Trophoblast cell (in vitro differentiated cells and primary cell): ENCODE measurements at regions not wholly inside any gene's neighbourhood (a gene's known extent, or its start where the extent isn't known, plus 50 kb on each side); places are given as distances from the start of the nearest gene placed in this dataset.
A peak's percentile ranks its signal among the peaks of the same experiment; 100 is the strongest.

Experiments used
- DNase-seq, 2 donors: peaks; one replicate each; pipeline ENCODE4 v3.0.0-alpha.2; 2016
- H2AFZ ChIP-seq: 2 replicates; pipeline ENCODE4 v1.6.1; 2013; ENCODE audit warnings: low read length, moderate library complexity, mild to moderate bottlenecking; ENCODE audit not compliant: insufficient read depth, poor library complexity
- H2AK5ac ChIP-seq: 2 replicates; pipeline ENCODE4 v1.6.1; 2013; ENCODE audit warnings: mild to moderate bottlenecking, low read length
- H2BK120ac ChIP-seq: 2 replicates; pipeline ENCODE4 v1.6.1; 2013; ENCODE audit warnings: low read length, mild to moderate bottlenecking, moderate library complexity; ENCODE audit not compliant: insufficient read depth, poor library complexity
- H2BK12ac ChIP-seq: 2 replicates; pipeline ENCODE4 v1.6.1; 2013; ENCODE audit warnings: mild to moderate bottlenecking, low read length, moderate library complexity
- H2BK5ac ChIP-seq: 2 replicates; pipeline ENCODE4 v1.6.1; 2013; ENCODE audit warnings: low read length, low read depth, moderate library complexity, mild to moderate bottlenecking; ENCODE audit not compliant: poor library complexity
- H3K14ac ChIP-seq: 2 replicates; pipeline ENCODE4 v1.6.1; 2013; ENCODE audit warnings: mild to moderate bottlenecking, low read length
- H3K18ac ChIP-seq: 2 replicates; pipeline ENCODE4 v1.6.1; 2013; ENCODE audit warnings: mild to moderate bottlenecking, low read length
- H3K23ac ChIP-seq: 2 replicates; pipeline ENCODE4 v1.6.1; 2013; ENCODE audit warnings: low read length
- H3K27ac ChIP-seq: 2 replicates; pipeline ENCODE4 v1.5.1; 2013; ENCODE audit warnings: low read depth, mild to moderate bottlenecking, inconsistent platforms, low read length, moderate library complexity
- H3K27me3 ChIP-seq: 2 replicates; pipeline ENCODE4 v1.6.1; 2013; ENCODE audit warnings: inconsistent platforms, mild to moderate bottlenecking, low read length, moderate library complexity; ENCODE audit not compliant: insufficient read depth
- H3K36me3 ChIP-seq, 2 experiments: 1 replicate in 1 of 2; 2 replicates in 1 of 2; pipeline ENCODE4 v1.6.1; 2013; ENCODE audit warnings: low read length in 2 of 2, mild to moderate bottlenecking in 2 of 2, moderate library complexity in 1 of 2; ENCODE audit not compliant: insufficient read depth in 2 of 2, control insufficient read depth in 1 of 2
- H3K4ac ChIP-seq: 2 replicates; pipeline ENCODE4 v1.6.1; 2013; ENCODE audit warnings: low read depth, mild to moderate bottlenecking, low read length, moderate library complexity
- H3K4me1 ChIP-seq, 2 experiments: 1 replicate in 1 of 2; 2 replicates in 1 of 2; pipeline ENCODE4 v1.6.1; 2013; ENCODE audit warnings: low read length in 2 of 2, mild to moderate bottlenecking in 2 of 2, moderate library complexity in 1 of 2; ENCODE audit not compliant: insufficient read depth in 2 of 2, control insufficient read depth in 1 of 2
- H3K4me2 ChIP-seq: 2 replicates; pipeline ENCODE4 v1.6.1; 2013; ENCODE audit warnings: inconsistent platforms, mild to moderate bottlenecking, low read length, moderate library complexity
- H3K4me3 ChIP-seq: 2 replicates; pipeline ENCODE4 v1.5.1; 2013; ENCODE audit warnings: mild to moderate bottlenecking, low read depth, low read length, inconsistent platforms
- H3K79me1 ChIP-seq: one replicate; pipeline ENCODE4 v1.6.1; 2013; ENCODE audit warnings: low read length
- H3K79me2 ChIP-seq: 2 replicates; pipeline ENCODE4 v1.6.1; 2013; ENCODE audit warnings: low read length, mild to moderate bottlenecking; ENCODE audit not compliant: control insufficient read depth, insufficient read depth, poor library complexity
- H3K9ac ChIP-seq: 2 replicates; pipeline ENCODE4 v1.6.1; 2013; ENCODE audit warnings: mild to moderate bottlenecking, low read length
- H3K9me3 ChIP-seq: 2 replicates; pipeline ENCODE4 v1.6.1; 2013; ENCODE audit warnings: low read depth, mild to moderate bottlenecking, control low read depth, inconsistent platforms, low read length; ENCODE audit not compliant: insufficient read depth
- H4K12ac ChIP-seq: 2 replicates; pipeline ENCODE4 v1.6.1; 2013; ENCODE audit warnings: low read depth, mild to moderate bottlenecking, low read length, moderate library complexity
- H4K8ac ChIP-seq: 2 replicates; pipeline ENCODE4 v1.6.1; 2013; ENCODE audit warnings: low read depth, mild to moderate bottlenecking, low read length, moderate library complexity
- H4K91ac ChIP-seq: one replicate; pipeline ENCODE4 v1.6.1; 2013; ENCODE audit warnings: low read depth, mild to moderate bottlenecking, low read length, moderate library complexity
- WGBS: extraction: QIAGEN DNeasy Blood & Tissue Kit; methylation state at CpG from one replicate; pipeline ENCODE4 v1.1.7; 2013; ENCODE audit warnings: missing lambda C conversion rate; ENCODE audit not compliant: insufficient read length, insufficient coverage; ENCODE audit errors: extremely low coverage; 5-methylcytosine and 5-hydroxymethylcytosine counted together

- Histone ChIP-seq H3K18ac (no peak overlapping the region), H2BK120ac (no peak overlapping the region), H3K27ac (no peak overlapping the region), H3K4ac (no peak overlapping the region), H3K27me3 (no peaks in the 10 kb centered on the region), H3K9me3 (peaks cover 4% of the 10 kb centered on the region), H4K8ac (no peak overlapping the region), H2AFZ (no peak overlapping the region), H4K12ac (no peak overlapping the region), H3K4me1 (no peaks in the 10 kb centered on the region), H3K14ac (no peak overlapping the region), H4K91ac (no peak overlapping the region), H2AK5ac (no peak overlapping the region), H2BK5ac (no peak overlapping the region), H3K36me3 (no peaks in the 10 kb centered on the region), H2BK12ac (no peak overlapping the region), H3K79me2 (no peaks in the 10 kb centered on the region), H3K4me3 (no peak overlapping the region), H3K4me2 (no peak overlapping the region), H3K23ac (no peak overlapping the region), H3K79me1 (no peaks in the 10 kb centered on the region), H3K9ac (no peak overlapping the region)
- DNase-seq: no peak
- WGBS: no CpG with 5 or more reads among the region's 4 CpGs
Measured at GRCh38 chr9:106600955-106601560, 261.9 kb upstream of the ZNF462 start.

DNA sequence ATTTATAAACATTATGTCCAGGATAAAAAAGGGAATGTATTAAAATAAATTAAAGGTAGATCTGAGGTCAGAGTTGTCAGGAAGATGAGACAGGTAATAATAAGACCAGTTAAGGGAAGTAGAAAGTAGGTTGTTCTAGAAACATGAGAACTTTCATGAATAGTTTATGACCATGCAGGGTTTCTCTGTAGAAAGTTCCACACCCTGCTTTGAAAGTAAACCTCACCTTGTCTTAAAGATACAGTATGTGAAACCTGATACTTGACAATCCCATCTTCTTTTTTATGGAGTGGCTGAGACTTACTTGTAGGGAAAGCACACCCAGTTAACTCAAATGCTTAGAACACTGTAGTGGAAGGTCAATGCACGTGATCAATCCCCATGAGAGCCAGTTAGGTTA, 260.6 kb upstream of the ZNF462 start:
- Histone ChIP-seq H3K4me3 (no peak overlapping the region), H4K8ac (no peak overlapping the region), H3K4me2 (no peak overlapping the region), H2BK5ac (no peak overlapping the region), H3K27me3 (no peaks in the 10 kb centered on the region), H3K36me3 (no peaks in the 10 kb centered on the region), H3K23ac (no peak overlapping the region), H3K27ac (no peak overlapping the region), H3K79me1 (no peaks in the 10 kb centered on the region), H2AK5ac (no peak overlapping the region), H3K79me2 (no peaks in the 10 kb centered on the region), H4K91ac (no peak overlapping the region), H3K4me1 (no peaks in the 10 kb centered on the region), H3K9ac (no peak overlapping the region), H3K9me3 (peaks cover 4% of the 10 kb centered on the region), H2BK120ac (no peak overlapping the region), H2AFZ (no peak overlapping the region), H4K12ac (no peak overlapping the region), H3K18ac (no peak overlapping the region), H3K14ac (no peak overlapping the region), H3K4ac (no peak overlapping the region), H2BK12ac (no peak overlapping the region)
- no peak for DNase-seq
- WGBS: no CpG with 5 or more reads among the region's 1 CpG

GRCh38 chr9:106613250-106613737, 249.7 kb upstream of the ZNF462 start:
- Histone ChIP-seq H4K12ac (no peak overlapping the region), H3K27ac (no peak overlapping the region), H2BK120ac (no peak overlapping the region), H3K23ac (no peak overlapping the region), H3K79me2 (no peaks in the 10 kb centered on the region), H4K91ac (no peak overlapping the region), H3K18ac (no peak overlapping the region), H3K9me3 (no peaks in the 10 kb centered on the region), H3K4me2 (no peak overlapping the region), H3K79me1 (peaks cover 4% of the 10 kb centered on the region), H2BK12ac (no peak overlapping the region), H2AK5ac (no peak overlapping the region), H4K8ac (no peak overlapping the region), H3K9ac (no peak overlapping the region), H3K27me3 (no peaks in the 10 kb centered on the region), H2BK5ac (no peak overlapping the region), H2AFZ (no peak overlapping the region), H3K14ac (no peak overlapping the region), H3K4me3 (no peak overlapping the region), H3K36me3 (no peaks in the 10 kb centered on the region), H3K4ac (no peak overlapping the region), H3K4me1 (peaks cover 3 to 10% of the 10 kb centered on the region in 2 experiments)
- no peak for DNase-seq
- no CpG with 5 or more reads among the region's 3 CpGs for WGBS

GRCh38 chr9:106615118-106615889, 247.7 kb upstream of the ZNF462 start:
- DNase-seq: no peak
- no peak overlapping the region for H2BK5ac ChIP-seq
- no peak overlapping the region for H3K18ac ChIP-seq
- no peak overlapping the region for H2BK120ac ChIP-seq
- H3K27me3 ChIP-seq: no peaks in the 10 kb centered on the region
- no peak overlapping the region for H4K8ac ChIP-seq
- H3K14ac ChIP-seq: no peak overlapping the region
- H3K79me1 ChIP-seq: peaks cover 4% of the 10 kb centered on the region
- H3K9me3 ChIP-seq: no peaks in the 10 kb centered on the region
- no peak overlapping the region for H2AFZ ChIP-seq
- H3K4me3 ChIP-seq: no peak overlapping the region
- H3K4me1 ChIP-seq: peaks cover 3 to 10% of the 10 kb centered on the region in 2 experiments
- no peak overlapping the region for H4K12ac ChIP-seq
- no peaks in the 10 kb centered on the region for H3K79me2 ChIP-seq
- no peak overlapping the region for H3K4me2 ChIP-seq
- no peak overlapping the region for H3K9ac ChIP-seq
- no CpG with 5 or more reads among the region's 7 CpGs for WGBS
- H3K4ac ChIP-seq: no peak overlapping the region
- no peak overlapping the region for H3K27ac ChIP-seq
- H2BK12ac ChIP-seq: peak overlapping the region; percentile 2
- H4K91ac ChIP-seq: no peak overlapping the region
- no peak overlapping the region for H3K23ac ChIP-seq
- H3K36me3 ChIP-seq: no peaks in the 10 kb centered on the region
- H2AK5ac ChIP-seq: no peak overlapping the region
